ENCODE measurements at regions not wholly inside any gene's neighbourhood (a gene's known extent, or its start where the extent isn't known, plus 50 kb on each side); places are given as distances from the start of the nearest gene placed in this dataset.

- no peak for TF ChIP-seq CTCF (conservative IDR thresholded peaks at IDR 0.05)
- H2AK5ac ChIP-seq (ENCODE audit: insufficient read length, low read length): no peak overlapping the region
- no peaks in the 10 kb centered on the region for H3K23me2 ChIP-seq (ENCODE audit: insufficient read length, low read depth, low read length, poor library complexity, severe bottlenecking)
- no peak overlapping the region for H4K91ac ChIP-seq (ENCODE audit: insufficient read length, low read depth, low read length)
- no peak for DNase-seq
- H3K27me3 ChIP-seq (ENCODE audit: insufficient read depth, low read length): no peaks in the 10 kb centered on the region
- no CpG with 5 or more reads among the region's 5 CpGs for WGBS (ENCODE audit: extremely low coverage, insufficient read length, low lambda C conversion rate)
- H2BK15ac ChIP-seq (ENCODE audit: low read depth, low read length): no peak overlapping the region
- no peak overlapping the region for H3T11ph ChIP-seq (ENCODE audit: low read length)
- H3K79me2 ChIP-seq (ENCODE audit: insufficient read depth, low read length): no peaks in the 10 kb centered on the region
- no peaks in the 10 kb centered on the region for H3K79me1 ChIP-seq (ENCODE audit: insufficient read depth, low read depth, low read length, poor library complexity, severe bottlenecking)
- no peak overlapping the region for H3K14ac ChIP-seq (ENCODE audit: insufficient read depth, low read length)
- H2BK120ac ChIP-seq (ENCODE audit: low read depth, low read length, poor library complexity, severe bottlenecking): no peak overlapping the region
- H3K4ac ChIP-seq (ENCODE audit: low read depth, low read length): no peak overlapping the region
- Mint-ChIP-seq H3K9me3 (peaks cover 7 to 14% of the 10 kb centered on the region in 2 experiments; a peak in 4 of 5 replicates), H3K27me3 (ENCODE audit: low read depth) (no peaks in the 10 kb centered on the region; the same call in 1 of the 2 replicates), H3K4me3 (no peak overlapping the region), H3K27ac (no peak overlapping the region), H3K36me3 (ENCODE audit: insufficient read depth in 1 of 3, low read depth in 3 of 3) (peaks cover 0 to 8% (median 0%) of the 10 kb centered on the region in 3 experiments; a peak in 3 of 7 replicates), H3K4me1 (no peaks in the 10 kb centered on the region)
- H3K18ac ChIP-seq (ENCODE audit: insufficient read length, low read depth, low read length): no peak overlapping the region
- H2BK20ac ChIP-seq (ENCODE audit: low read depth, low read length, poor library complexity, severe bottlenecking): no peak overlapping the region
- no peak overlapping the region for H2AFZ ChIP-seq (ENCODE audit: low read length)
- H4K20me1 ChIP-seq (ENCODE audit: control insufficient read depth, insufficient read depth, insufficient read length): no peaks in the 10 kb centered on the region
- no peaks in the 10 kb centered on the region for H3K9me3 ChIP-seq (ENCODE audit: control insufficient read depth, low read depth, low read length)
- H3K4me1 ChIP-seq (ENCODE audit: insufficient read depth, low read length): no peaks in the 10 kb centered on the region
- H3K4me2 ChIP-seq (ENCODE audit: insufficient read depth, insufficient read length, low read length): no peak overlapping the region
- H4K8ac ChIP-seq (replicated peaks; ENCODE audit: insufficient read length, low read depth, low read length): no peak overlapping the region
- no peak overlapping the region for H3K23ac ChIP-seq (ENCODE audit: insufficient read length, low read depth, low read length)
- no peak overlapping the region for H2BK12ac ChIP-seq (ENCODE audit: insufficient read length, low read depth, low read length)
- no peak overlapping the region for H3K9ac ChIP-seq (ENCODE audit: extremely low read depth, insufficient read length, low read length)
- H4K5ac ChIP-seq (ENCODE audit: insufficient read length, low read depth, low read length): no peak overlapping the region
- no peak overlapping the region for H2BK5ac ChIP-seq (ENCODE audit: insufficient read length, low read length)
- no peak overlapping the region for H3K56ac ChIP-seq (ENCODE audit: insufficient read length, low read depth, low read length)
- H3K27ac ChIP-seq (ENCODE audit: insufficient read length, low read depth, low read length): no peak overlapping the region
Measured at GRCh38 chr12:126349383-126349782, 1284.1 kb downstream of the AACS start.

Data from H9 (cell line).